ENCODE measurements at regions not wholly inside any gene's neighbourhood (a gene's known extent, or its start where the extent isn't known, plus 50 kb on each side); places are given as distances from the start of the nearest gene placed in this dataset.

DNA sequence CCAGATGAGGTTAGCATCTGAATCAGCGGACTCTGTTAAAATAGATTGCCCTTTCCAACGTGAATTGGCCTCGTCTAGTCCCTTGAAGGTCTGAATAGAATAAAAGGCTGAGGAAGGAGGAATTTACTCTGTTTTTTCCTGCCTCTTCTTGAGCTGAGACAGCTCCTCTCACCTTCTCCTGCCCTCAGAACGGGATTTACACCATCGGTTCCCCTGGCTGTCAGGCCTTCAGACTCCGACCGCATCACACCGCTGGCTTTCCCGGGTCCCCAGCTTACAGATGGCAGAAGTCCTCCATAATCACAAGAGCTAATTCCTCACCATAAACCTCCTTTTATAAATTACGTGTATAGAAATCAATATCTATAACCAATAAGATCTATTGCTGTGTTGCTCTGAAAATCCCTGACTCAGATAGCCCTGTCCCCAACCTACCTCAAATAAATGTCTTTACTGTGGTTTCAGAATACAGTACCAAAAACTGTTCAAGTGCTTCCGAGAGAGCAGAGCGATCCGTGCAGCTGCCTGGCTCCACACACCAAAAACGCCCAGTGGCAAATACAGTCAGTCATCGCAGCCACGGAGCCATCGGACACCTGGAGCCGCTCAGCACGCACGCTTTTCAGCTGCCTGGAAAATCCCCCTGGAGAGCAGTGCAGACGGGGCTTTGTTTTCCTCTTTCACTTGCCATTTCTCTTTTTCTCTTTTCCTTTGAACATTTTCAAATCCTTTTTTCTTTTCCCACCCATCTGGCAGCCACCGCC is 196.9 kb downstream of the NRP2 start:
- no peak for DNase-seq

DNA sequence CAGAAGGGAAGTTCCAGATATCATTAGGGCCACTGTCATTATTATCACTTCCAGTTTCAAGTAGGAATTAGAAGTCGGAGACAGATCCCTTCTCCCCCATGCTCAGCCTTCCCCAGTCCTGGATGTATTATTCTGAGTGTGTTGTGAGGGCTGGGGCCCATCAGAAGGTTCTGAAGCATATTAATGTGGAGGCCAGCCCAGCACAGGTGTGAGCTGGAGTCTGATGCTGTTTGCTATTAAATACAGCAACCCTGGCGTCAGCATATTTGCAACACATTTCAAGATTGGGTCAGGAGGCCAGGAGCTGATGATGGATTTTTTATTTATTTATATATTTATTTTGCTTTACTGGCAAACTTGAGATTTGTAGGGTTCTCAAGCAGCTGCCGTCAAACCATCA is 195.2 kb downstream of the NRP2 start:
- ATAC-seq, result no peak
- TF ChIP-seq, protein P1, sequence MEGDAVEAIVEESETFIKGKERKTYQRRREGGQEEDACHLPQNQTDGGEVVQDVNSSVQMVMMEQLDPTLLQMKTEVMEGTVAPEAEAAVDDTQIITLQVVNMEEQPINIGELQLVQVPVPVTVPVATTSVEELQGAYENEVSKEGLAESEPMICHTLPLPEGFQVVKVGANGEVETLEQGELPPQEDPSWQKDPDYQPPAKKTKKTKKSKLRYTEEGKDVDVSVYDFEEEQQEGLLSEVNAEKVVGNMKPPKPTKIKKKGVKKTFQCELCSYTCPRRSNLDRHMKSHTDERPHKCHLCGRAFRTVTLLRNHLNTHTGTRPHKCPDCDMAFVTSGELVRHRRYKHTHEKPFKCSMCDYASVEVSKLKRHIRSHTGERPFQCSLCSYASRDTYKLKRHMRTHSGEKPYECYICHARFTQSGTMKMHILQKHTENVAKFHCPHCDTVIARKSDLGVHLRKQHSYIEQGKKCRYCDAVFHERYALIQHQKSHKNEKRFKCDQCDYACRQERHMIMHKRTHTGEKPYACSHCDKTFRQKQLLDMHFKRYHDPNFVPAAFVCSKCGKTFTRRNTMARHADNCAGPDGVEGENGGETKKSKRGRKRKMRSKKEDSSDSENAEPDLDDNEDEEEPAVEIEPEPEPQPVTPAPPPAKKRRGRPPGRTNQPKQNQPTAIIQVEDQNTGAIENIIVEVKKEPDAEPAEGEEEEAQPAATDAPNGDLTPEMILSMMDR (IDR thresholded peaks at IDR 0.05), result no peak
- Mint-ChIP-seq H3K9me3 (no peaks in the 10 kb centered on the region), H3K4me1 (no peaks in the 10 kb centered on the region), H3K27me3 (ENCODE audit: low read depth in 2 of 2) (peaks cover 6 to 21% of the 10 kb centered on the region in 2 donors), H3K27ac (no peak overlapping the region), H3K4me3 (no peak overlapping the region), H3K36me3 (no peaks in the 10 kb centered on the region)
- no peak for DNase-seq
- no peak overlapping the region for H3K27ac ChIP-seq (ENCODE audit: low read length)
- no peak overlapping the region for H3K4me3 ChIP-seq (ENCODE audit: low read length)
- H3K4me1 ChIP-seq (ENCODE audit: control insufficient read depth, insufficient read depth, low read length), result no peaks in the 10 kb centered on the region
- no peaks in the 10 kb centered on the region for H3K9me3 ChIP-seq (ENCODE audit: control insufficient read depth, insufficient read depth, low read length)
- H3K36me3 ChIP-seq (ENCODE audit: control insufficient read depth, insufficient read depth, low read length), result no peaks in the 10 kb centered on the region
- 83% methylated on average over 1 of the region's 3 CpGs for WGBS (ENCODE audit: insufficient coverage)
- intact Hi-C loops (cut with micrococcal nuclease), result no loop called here
- no peaks in the 10 kb centered on the region for H3K27me3 ChIP-seq (ENCODE audit: control insufficient read depth, insufficient read depth, low read length)

More for the DNA sequence above, 196.9 kb downstream of the NRP2 start:
- no peaks in the 10 kb centered on the region for H3K4me1 Mint-ChIP-seq
- Histone ChIP-seq H3K36me3 (ENCODE audit: control insufficient read depth, insufficient read depth, low read length) (no peaks in the 10 kb centered on the region), H3K9me3 (ENCODE audit: control insufficient read depth, insufficient read depth, low read length) (no peaks in the 10 kb centered on the region), H3K27me3 (ENCODE audit: control insufficient read depth, insufficient read depth, low read length) (no peaks in the 10 kb centered on the region), H3K4me3 (ENCODE audit: low read length) (no peak overlapping the region), H3K27ac (ENCODE audit: low read length) (no peak overlapping the region), H3K4me1 (ENCODE audit: control insufficient read depth, insufficient read depth, low read length) (no peaks in the 10 kb centered on the region)
- 90% methylated on average over 22 of the region's 22 CpGs for WGBS (ENCODE audit: insufficient coverage)
- no peak overlapping the region for H3K4me3 Mint-ChIP-seq
- H3K9me3 Mint-ChIP-seq, result no peaks in the 10 kb centered on the region
- H3K27ac Mint-ChIP-seq, result no peak overlapping the region
- TF ChIP-seq, protein P1 (IDR thresholded peaks at IDR 0.05), result no peak
- peaks cover 6 to 21% of the 10 kb centered on the region in 2 donors for H3K27me3 Mint-ChIP-seq (ENCODE audit: low read depth in 2 of 2)
- intact Hi-C loops (cut with micrococcal nuclease), result no loop called here
- H3K36me3 Mint-ChIP-seq, result no peaks in the 10 kb centered on the region
- no peak for ATAC-seq

DNA sequence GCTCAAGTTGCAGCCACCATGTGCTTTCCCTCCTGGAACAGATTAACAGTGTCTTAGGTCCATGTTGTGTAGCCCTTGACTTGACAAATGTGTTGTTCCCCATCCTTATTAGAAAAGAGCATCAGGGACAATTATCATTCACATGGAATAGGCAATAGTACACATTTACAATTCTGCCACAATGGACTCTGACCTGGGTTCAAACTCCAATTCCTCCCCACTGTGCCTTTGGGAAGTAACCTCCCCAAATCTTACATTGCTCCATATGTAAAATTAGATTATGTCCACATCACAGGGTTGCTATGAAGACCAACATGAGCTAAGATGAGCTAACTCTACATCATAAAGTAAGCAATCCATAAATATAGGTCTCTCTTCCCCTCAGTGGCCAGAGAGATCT is 193.8 kb downstream of the NRP2 start:
- Histone ChIP-seq H3K9me3 (ENCODE audit: control insufficient read depth, insufficient read depth, low read length) (no peaks in the 10 kb centered on the region), H3K27ac (ENCODE audit: low read length) (no peak overlapping the region), H3K4me3 (ENCODE audit: low read length) (no peak overlapping the region), H3K36me3 (ENCODE audit: control insufficient read depth, insufficient read depth, low read length) (no peaks in the 10 kb centered on the region), H3K4me1 (ENCODE audit: control insufficient read depth, insufficient read depth, low read length) (no peaks in the 10 kb centered on the region), H3K27me3 (ENCODE audit: control insufficient read depth, insufficient read depth, low read length) (no peaks in the 10 kb centered on the region)
- DNase-seq (no peak), ATAC-seq (no peak)
- Mint-ChIP-seq H3K27me3 (ENCODE audit: low read depth in 2 of 2) (peaks cover 8 to 21% of the 10 kb centered on the region in 2 donors), H3K4me1 (no peaks in the 10 kb centered on the region), H3K36me3 (no peaks in the 10 kb centered on the region), H3K4me3 (no peak overlapping the region), H3K27ac (no peak overlapping the region), H3K9me3 (no peaks in the 10 kb centered on the region)
- intact Hi-C loops (cut with micrococcal nuclease), result no loop called here
- TF ChIP-seq, protein P1 (IDR thresholded peaks at IDR 0.05), result no peak

DNA sequence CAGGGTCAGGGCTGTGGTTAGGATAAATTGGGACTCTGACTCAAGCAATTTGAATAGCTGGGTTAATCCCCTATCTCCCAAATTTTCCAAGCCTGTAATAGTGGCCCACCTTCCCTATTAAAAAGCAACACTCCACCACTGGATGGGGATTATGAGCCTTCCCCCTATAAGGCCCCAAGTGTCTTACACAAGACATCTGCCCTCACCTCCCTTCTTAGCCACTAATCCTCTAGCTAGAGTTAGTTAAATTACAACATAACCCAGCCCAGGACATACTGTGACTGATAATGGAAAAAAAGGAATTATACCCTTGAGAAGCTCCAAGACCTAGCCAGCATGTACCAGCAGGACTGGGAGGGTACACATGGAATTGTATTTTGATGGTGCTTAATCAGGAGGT is 190.4 kb downstream of the NRP2 start:
- H3K27ac ChIP-seq (ENCODE audit: low read length), result no peak overlapping the region
- Mint-ChIP-seq H3K27me3 (ENCODE audit: low read depth in 2 of 2) (peaks cover 0 to 6% of the 10 kb centered on the region in 2 donors), H3K27ac (no peak overlapping the region), H3K4me1 (peaks cover 5 to 13% of the 10 kb centered on the region in 2 donors), H3K9me3 (no peaks in the 10 kb centered on the region), H3K36me3 (no peaks in the 10 kb centered on the region), H3K4me3 (no peak overlapping the region)
- H3K9me3 ChIP-seq (ENCODE audit: control insufficient read depth, insufficient read depth, low read length), result no peaks in the 10 kb centered on the region
- H3K36me3 ChIP-seq (ENCODE audit: control insufficient read depth, insufficient read depth, low read length), result no peaks in the 10 kb centered on the region
- H3K4me3 ChIP-seq (ENCODE audit: low read length), result no peak overlapping the region
- ATAC-seq (no peak), DNase-seq (no peak)
- H3K27me3 ChIP-seq (ENCODE audit: control insufficient read depth, insufficient read depth, low read length), result no peaks in the 10 kb centered on the region
- TF ChIP-seq, protein P1 (IDR thresholded peaks at IDR 0.05), result no peak
- intact Hi-C loops (cut with micrococcal nuclease), result no loop called here
- H3K4me1 ChIP-seq (ENCODE audit: control insufficient read depth, insufficient read depth, low read length), result peaks cover 8% of the 10 kb centered on the region
